ENCODE measurements at regions not wholly inside any gene's neighbourhood (a gene's known extent, or its start where the extent isn't known, plus 50 kb on each side); places are given as distances from the start of the nearest gene placed in this dataset.

DNA sequence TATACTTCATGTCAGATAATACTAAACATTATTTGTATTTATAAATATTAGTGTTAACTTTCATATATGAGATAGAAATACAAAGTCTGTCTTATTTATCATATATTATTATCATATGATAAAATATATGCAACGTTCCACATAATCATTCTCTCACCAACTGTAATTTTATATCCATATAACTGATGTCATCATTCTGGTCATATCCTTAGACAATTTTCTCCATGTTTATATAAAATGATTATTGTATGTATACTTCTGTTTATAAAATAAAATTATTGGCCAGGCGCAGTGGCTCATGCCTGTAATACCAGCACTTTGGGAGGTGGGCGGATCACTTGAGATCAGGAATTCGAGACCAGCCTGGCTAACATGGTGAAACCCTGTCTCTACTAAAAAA is 2007.1 kb downstream of the EFNA5 start:
- TF ChIP-seq, protein P1, sequence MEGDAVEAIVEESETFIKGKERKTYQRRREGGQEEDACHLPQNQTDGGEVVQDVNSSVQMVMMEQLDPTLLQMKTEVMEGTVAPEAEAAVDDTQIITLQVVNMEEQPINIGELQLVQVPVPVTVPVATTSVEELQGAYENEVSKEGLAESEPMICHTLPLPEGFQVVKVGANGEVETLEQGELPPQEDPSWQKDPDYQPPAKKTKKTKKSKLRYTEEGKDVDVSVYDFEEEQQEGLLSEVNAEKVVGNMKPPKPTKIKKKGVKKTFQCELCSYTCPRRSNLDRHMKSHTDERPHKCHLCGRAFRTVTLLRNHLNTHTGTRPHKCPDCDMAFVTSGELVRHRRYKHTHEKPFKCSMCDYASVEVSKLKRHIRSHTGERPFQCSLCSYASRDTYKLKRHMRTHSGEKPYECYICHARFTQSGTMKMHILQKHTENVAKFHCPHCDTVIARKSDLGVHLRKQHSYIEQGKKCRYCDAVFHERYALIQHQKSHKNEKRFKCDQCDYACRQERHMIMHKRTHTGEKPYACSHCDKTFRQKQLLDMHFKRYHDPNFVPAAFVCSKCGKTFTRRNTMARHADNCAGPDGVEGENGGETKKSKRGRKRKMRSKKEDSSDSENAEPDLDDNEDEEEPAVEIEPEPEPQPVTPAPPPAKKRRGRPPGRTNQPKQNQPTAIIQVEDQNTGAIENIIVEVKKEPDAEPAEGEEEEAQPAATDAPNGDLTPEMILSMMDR (conservative IDR thresholded peaks at IDR 0.05; ENCODE audit: low read depth, low read length) = no peak
- TF ChIP-seq POLR2A (IDR thresholded peaks at IDR 0.05; ENCODE audit: low read depth, low read length) = no peak
- no peak for TF ChIP-seq NFE2L2 (IDR thresholded peaks at IDR 0.05; ENCODE audit: low read depth, low read length)
- no peak for TF ChIP-seq CHD1 (IDR thresholded peaks at IDR 0.05; ENCODE audit: low read depth, low read length)
- TF ChIP-seq RCOR1 (IDR thresholded peaks at IDR 0.05; ENCODE audit: insufficient replicate concordance, low read length) = no peak
- TF ChIP-seq MAZ (IDR thresholded peaks at IDR 0.05; ENCODE audit: borderline replicate concordance, low read depth, low read length) = no peak
- no peak for TF ChIP-seq FOS (IDR thresholded peaks at IDR 0.05; ENCODE audit: low read depth, low read length)
- TF ChIP-seq CEBPB (IDR thresholded peaks at IDR 0.05; ENCODE audit: low read depth, low read length) = no peak
- TF ChIP-seq MAFK (IDR thresholded peaks at IDR 0.05; ENCODE audit: low read depth, low read length) = no peak
- no peak for TF ChIP-seq BHLHE40 (IDR thresholded peaks at IDR 0.05; ENCODE audit: low read depth, low read length)
- TF ChIP-seq MXI1 (IDR thresholded peaks at IDR 0.05; ENCODE audit: borderline replicate concordance, low read depth, low read length) = no peak
- no peak for TF ChIP-seq SMC3 (IDR thresholded peaks at IDR 0.05; ENCODE audit: low read depth, low read length)
- TF ChIP-seq RAD21 (IDR thresholded peaks at IDR 0.05; ENCODE audit: low read length) = no peak
- no peak for TF ChIP-seq RFX5 (IDR thresholded peaks at IDR 0.05; ENCODE audit: low read depth, low read length)

All from IMR-90 (cell line).